Panc1 (cell line): ENCODE measurements at regions not wholly inside any gene's neighbourhood (a gene's known extent, or its start where the extent isn't known, plus 50 kb on each side); places are given as distances from the start of the nearest gene placed in this dataset.

Experiments used
- ATAC-seq: fragments of 200-7000 bp; cut with Tn5 transposase; 2 replicates; pipeline ENCODE4 v1.9.1; 2020; ENCODE audit warnings: mild to moderate bottlenecking, moderate library complexity
- BruUV-seq: library from RNA; stranded (reverse); fragments of 400-500 nt; replicated peaks from 2 replicates; lab custom pipeline; 2021; lab: Mats Ljungman, UMichigan
- CTCF ChIA-PET: fragments of 300-600 bp; sonication (Branson Sonifier 250); formaldehyde crosslinking; loops from one replicate; lab custom pipeline; 2022; ENCODE audit warnings: antibody characterized with exemption; lab: Charles Lee
- POLR2A ChIA-PET: fragments of 300-600 bp; sonication (Branson Sonifier 250); formaldehyde crosslinking; loops from one replicate; lab custom pipeline; 2022; ENCODE audit warnings: antibody characterized with exemption; lab: Charles Lee
- DNase-seq: peaks from one replicate; pipeline ENCODE4 v3.0.0-alpha.2; 2010; ENCODE audit warnings: low read depth, low spot score
- H3K27ac ChIP-seq: 2 replicates; pipeline ENCODE4 v1.5.1; 2011; ENCODE audit warnings: mild to moderate bottlenecking, low read length, inconsistent platforms
- H3K27me3 ChIP-seq: fragments of 200-500 bp; sonication (Bioruptor generic); 2 replicates; pipeline ENCODE4 v1.6.0; 2014; ENCODE audit warnings: low read length, inconsistent platforms; ENCODE audit not compliant: control insufficient read depth, insufficient read depth
- H3K36me3 ChIP-seq: fragments of 200-500 bp; sonication (Bioruptor generic); 2 replicates; pipeline ENCODE4 v1.5.1; 2014; ENCODE audit warnings: inconsistent platforms, mild to moderate bottlenecking, low read length, moderate library complexity; ENCODE audit not compliant: control insufficient read depth, insufficient read depth
- H3K4me1 ChIP-seq: 2 replicates; pipeline ENCODE4 v1.5.1; 2011; ENCODE audit warnings: inconsistent platforms, mild to moderate bottlenecking, low read length, moderate library complexity; ENCODE audit not compliant: control insufficient read depth, insufficient read depth
- H3K4me3 ChIP-seq, 2 experiments: 2 replicates each; pipeline ENCODE4 v1.5.1; 2011 to 2012; ENCODE audit warnings: low read depth in 2 of 2, low read length in 2 of 2, mild to moderate bottlenecking in 2 of 2, inconsistent platforms in 1 of 2, moderate library complexity in 1 of 2
- H3K9me3 ChIP-seq: fragments of 200-500 bp; sonication (Bioruptor generic); 2 replicates; pipeline ENCODE4 v1.5.1; 2014; ENCODE audit warnings: low read depth, mild to moderate bottlenecking, inconsistent platforms, low read length, moderate library complexity; ENCODE audit not compliant: control insufficient read depth, insufficient read depth
- CTCF ChIP-seq: fragments of 450-650 bp; IDR thresholded peaks from 2 replicates; pipeline ENCODE4 v1.5.1; 2017; ENCODE audit warnings: mild to moderate bottlenecking
- POLR2AphosphoS5 ChIP-seq: IDR thresholded peaks from 2 replicates; pipeline ENCODE4 v1.6.1; 2012; ENCODE audit warnings: mild to moderate bottlenecking, low read depth, low read length, moderate library complexity
- SIN3A ChIP-seq: IDR thresholded peaks from 2 replicates; pipeline ENCODE4 v1.6.1; 2012; ENCODE audit warnings: low read depth, mild to moderate bottlenecking, low read length, moderate library complexity, borderline replicate concordance; ENCODE audit not compliant: insufficient read depth
- TCF7L2 ChIP-seq: IDR thresholded peaks from 2 replicates; pipeline ENCODE4 v1.6.1; 2011; ENCODE audit warnings: mild to moderate bottlenecking, low read depth, low read length, inconsistent platforms
- in situ Hi-C: cut with HindIII; loops from 2 replicates; pipeline ENCODE4 v1.10.0; 2016; ENCODE audit warnings: low sequenced_read_pairs, low pct_unique_long_range_greater_than_20kb
- intact Hi-C: fragments of 100-400 bp; cut with micrococcal nuclease; formaldehyde crosslinking; loops from one replicate; pipeline ENCODE4 v1.10.0; 2022; ENCODE audit not compliant: unreplicated experiment
- TF ChIP-seq, protein P1 (sequence below), 2 experiments: IDR thresholded peaks; 2 replicates each; pipeline ENCODE4 v1.6.1; 2011 to 2012; ENCODE audit warnings: low read depth in 2 of 2, control low read depth in 1 of 2, low read length in 1 of 2, mild to moderate bottlenecking in 1 of 2, moderate library complexity in 1 of 2; ENCODE audit not compliant: insufficient read depth in 1 of 2

DNA sequence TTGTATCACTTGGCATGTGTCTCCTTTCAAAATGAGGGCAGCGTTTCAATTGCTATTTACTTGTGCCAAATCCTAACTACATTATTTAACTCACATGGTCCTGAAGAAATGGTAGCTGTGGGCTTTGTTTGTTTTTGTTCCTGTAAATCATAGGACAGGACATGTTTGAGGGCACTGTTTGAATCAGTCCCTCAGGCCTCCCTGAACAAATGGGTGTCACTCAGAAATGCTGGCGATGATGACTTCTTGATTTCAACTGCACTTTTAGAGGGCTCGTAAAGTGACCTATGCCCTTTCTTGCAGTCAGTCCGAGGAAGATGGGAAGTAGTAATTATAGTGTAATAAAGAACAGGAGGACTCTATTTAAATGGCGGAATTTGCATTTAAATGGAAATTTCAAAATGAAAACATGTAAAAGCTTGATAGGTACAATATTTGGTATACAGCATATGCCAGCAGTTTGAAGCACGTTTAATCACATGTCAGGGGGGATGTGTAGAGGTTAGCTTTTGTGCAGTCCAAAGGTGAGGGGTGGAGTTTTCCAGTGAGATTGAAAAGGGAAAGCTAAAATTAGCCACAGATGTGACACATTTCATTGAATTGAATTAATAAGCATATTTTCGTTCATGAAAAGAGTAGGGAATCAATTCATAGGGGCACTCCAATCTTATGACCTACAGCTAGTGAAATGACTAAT lies 1958.7 kb upstream of the IGFBP7 start:
- POLR2A ChIA-PET, result no interaction called here
- no TSS peak for BruUV-seq
- CTCF ChIA-PET, result no interaction called here
- H3K9me3 ChIP-seq, result no peaks in the 10 kb centered on the region
- in situ Hi-C loops, result no loop called here
- H3K27ac ChIP-seq, result no peak overlapping the region
- DNase-seq (no peak), ATAC-seq (no peak)
- intact Hi-C loops, result no loop called here
- H3K4me1 ChIP-seq, result no peaks in the 10 kb centered on the region
- no peaks in the 10 kb centered on the region for H3K36me3 ChIP-seq
- TF ChIP-seq, protein P1, sequence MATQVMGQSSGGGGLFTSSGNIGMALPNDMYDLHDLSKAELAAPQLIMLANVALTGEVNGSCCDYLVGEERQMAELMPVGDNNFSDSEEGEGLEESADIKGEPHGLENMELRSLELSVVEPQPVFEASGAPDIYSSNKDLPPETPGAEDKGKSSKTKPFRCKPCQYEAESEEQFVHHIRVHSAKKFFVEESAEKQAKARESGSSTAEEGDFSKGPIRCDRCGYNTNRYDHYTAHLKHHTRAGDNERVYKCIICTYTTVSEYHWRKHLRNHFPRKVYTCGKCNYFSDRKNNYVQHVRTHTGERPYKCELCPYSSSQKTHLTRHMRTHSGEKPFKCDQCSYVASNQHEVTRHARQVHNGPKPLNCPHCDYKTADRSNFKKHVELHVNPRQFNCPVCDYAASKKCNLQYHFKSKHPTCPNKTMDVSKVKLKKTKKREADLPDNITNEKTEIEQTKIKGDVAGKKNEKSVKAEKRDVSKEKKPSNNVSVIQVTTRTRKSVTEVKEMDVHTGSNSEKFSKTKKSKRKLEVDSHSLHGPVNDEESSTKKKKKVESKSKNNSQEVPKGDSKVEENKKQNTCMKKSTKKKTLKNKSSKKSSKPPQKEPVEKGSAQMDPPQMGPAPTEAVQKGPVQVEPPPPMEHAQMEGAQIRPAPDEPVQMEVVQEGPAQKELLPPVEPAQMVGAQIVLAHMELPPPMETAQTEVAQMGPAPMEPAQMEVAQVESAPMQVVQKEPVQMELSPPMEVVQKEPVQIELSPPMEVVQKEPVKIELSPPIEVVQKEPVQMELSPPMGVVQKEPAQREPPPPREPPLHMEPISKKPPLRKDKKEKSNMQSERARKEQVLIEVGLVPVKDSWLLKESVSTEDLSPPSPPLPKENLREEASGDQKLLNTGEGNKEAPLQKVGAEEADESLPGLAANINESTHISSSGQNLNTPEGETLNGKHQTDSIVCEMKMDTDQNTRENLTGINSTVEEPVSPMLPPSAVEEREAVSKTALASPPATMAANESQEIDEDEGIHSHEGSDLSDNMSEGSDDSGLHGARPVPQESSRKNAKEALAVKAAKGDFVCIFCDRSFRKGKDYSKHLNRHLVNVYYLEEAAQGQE (IDR thresholded peaks at IDR 0.05; ENCODE audit: insufficient read depth in 1 of 2, low read depth in 2 of 2, low read length in 1 of 2), result no peak
- TF ChIP-seq TCF7L2 (no peak), CTCF (no peak), SIN3A (no peak), POLR2AphosphoS5 (no peak)
- H3K27me3 ChIP-seq, result no peaks in the 10 kb centered on the region
- no peak overlapping the region for H3K4me3 ChIP-seq

DNA sequence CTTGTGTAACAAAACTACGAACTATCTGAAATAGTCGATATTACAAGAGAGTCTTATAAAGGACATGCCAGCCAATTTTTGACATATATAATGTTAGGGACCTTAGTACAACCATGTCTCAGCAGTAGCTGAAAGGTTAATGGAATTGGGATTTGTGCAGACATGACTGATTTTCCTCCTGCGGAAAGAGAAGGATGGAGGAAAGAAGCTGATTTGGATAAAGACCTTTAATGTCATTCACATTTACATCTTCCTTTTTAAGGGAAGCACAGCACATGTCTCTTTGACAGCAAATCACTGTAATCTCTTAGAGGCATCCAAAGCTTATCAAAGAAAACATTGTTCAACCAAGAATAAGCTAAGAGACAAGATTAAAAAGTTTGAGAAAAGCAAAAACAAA lies 1976.2 kb upstream of the IGFBP7 start:
- no peaks in the 10 kb centered on the region for H3K4me1 ChIP-seq
- ChIA-PET CTCF (no interaction called here), POLR2A (no interaction called here)
- DNase-seq, result no peak
- in situ Hi-C loops, result no loop called here
- no peak overlapping the region for H3K27ac ChIP-seq
- TF ChIP-seq POLR2AphosphoS5 (no peak), CTCF (no peak), TCF7L2 (no peak), SIN3A (no peak)
- TF ChIP-seq, protein P1 (IDR thresholded peaks at IDR 0.05; ENCODE audit: insufficient read depth in 1 of 2, low read depth in 2 of 2, low read length in 1 of 2), result no peak
- no peaks in the 10 kb centered on the region for H3K27me3 ChIP-seq
- ATAC-seq, result no peak
- no TSS peak for BruUV-seq
- H3K4me3 ChIP-seq, result no peak overlapping the region
- H3K36me3 ChIP-seq, result no peaks in the 10 kb centered on the region
- intact Hi-C loops, result no loop called here
- no peaks in the 10 kb centered on the region for H3K9me3 ChIP-seq
